Liver (tissue), 3 donors: ENCODE measurements at regions not wholly inside any gene's neighbourhood (a gene's known extent, or its start where the extent isn't known, plus 50 kb on each side); places are given as distances from the start of the nearest gene placed in this dataset.

Experiments
- FOXA1 ChIP-seq: IDR thresholded peaks from 2 replicates; pipeline ENCODE4 v1.6.1; 2016; ENCODE audit warnings: antibody characterized with exemption
- GABPA ChIP-seq, 2 donors: IDR thresholded peaks in 1 of 2; conservative IDR thresholded peaks in 1 of 2; 2 replicates each; pipeline ENCODE4 v1.6.1; 2016; ENCODE audit warnings: antibody characterized with exemption in 2 of 2, mild to moderate bottlenecking in 1 of 2, moderate library complexity in 1 of 2
- NR2F2 ChIP-seq: IDR thresholded peaks from 2 replicates; pipeline ENCODE4 v1.6.1; 2016; ENCODE audit warnings: antibody characterized with exemption
- RAD21 ChIP-seq, 2 donors: IDR thresholded peaks; 2 replicates each; pipeline ENCODE4 v1.6.1; 2016; ENCODE audit warnings: antibody characterized with exemption in 2 of 2, mild to moderate bottlenecking in 2 of 2
- TAF1 ChIP-seq: conservative IDR thresholded peaks from 2 replicates; pipeline ENCODE4 v1.6.1; 2016; ENCODE audit warnings: antibody characterized with exemption, mild to moderate bottlenecking
- YY1 ChIP-seq: IDR thresholded peaks from 2 replicates; pipeline ENCODE4 v1.6.1; 2016; ENCODE audit warnings: antibody characterized with exemption, mild to moderate bottlenecking
- TF ChIP-seq, protein P1 (sequence below): IDR thresholded peaks from 2 replicates; pipeline ENCODE4 v1.6.1; 2016; ENCODE audit warnings: antibody characterized with exemption
- TF ChIP-seq, protein P2 (sequence below): IDR thresholded peaks from 2 replicates; pipeline ENCODE4 v1.6.1; 2016; ENCODE audit warnings: antibody characterized with exemption
- TF ChIP-seq, protein P3 (sequence below): fragments of 150-350 bp; IDR thresholded peaks from 2 replicates; pipeline ENCODE4 v1.5.1; 2017; ENCODE audit warnings: improper control_type of control experiment, low read depth, low read length; ENCODE audit not compliant: missing input control
- TF ChIP-seq, protein P4 (sequence below): IDR thresholded peaks from 2 replicates; pipeline ENCODE4 v1.6.1; 2016; ENCODE audit warnings: antibody characterized with exemption, mild to moderate bottlenecking
- donor health status: healthy.
- donor health status: healthy.

DNA sequence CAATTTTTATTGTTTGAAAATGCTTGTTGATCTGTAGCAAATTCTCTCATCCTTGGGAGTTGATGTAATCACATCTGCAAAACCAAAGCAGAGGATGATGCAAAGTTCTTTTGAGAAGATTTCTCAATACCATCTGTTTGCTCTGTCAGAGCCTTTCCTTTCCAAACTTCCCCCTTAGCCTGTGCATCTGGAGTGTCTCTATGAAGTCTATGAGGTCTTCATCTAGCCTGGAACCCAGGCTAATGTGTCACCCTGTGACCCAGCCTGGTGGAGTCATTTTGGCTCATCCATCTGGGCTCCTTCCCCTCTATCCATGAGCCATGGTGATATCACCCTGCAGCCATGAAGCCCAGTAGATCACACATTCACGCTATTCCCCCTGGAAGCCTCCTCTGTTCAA is 123.2 kb upstream of the SLC7A14 start:
- TF ChIP-seq, protein P1, sequence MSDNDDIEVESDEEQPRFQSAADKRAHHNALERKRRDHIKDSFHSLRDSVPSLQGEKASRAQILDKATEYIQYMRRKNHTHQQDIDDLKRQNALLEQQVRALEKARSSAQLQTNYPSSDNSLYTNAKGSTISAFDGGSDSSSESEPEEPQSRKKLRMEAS: no peak
- TF ChIP-seq GABPA (IDR thresholded peaks at IDR 0.05 in 1 of 2, conservative IDR thresholded peaks at IDR 0.05 in 1 of 2) (no peak), NR2F2 (no peak), FOXA1 (no peak), RAD21 (IDR thresholded peaks at IDR 0.05) (no peak), TAF1 (no peak), YY1 (no peak)
- TF ChIP-seq, protein P2, sequence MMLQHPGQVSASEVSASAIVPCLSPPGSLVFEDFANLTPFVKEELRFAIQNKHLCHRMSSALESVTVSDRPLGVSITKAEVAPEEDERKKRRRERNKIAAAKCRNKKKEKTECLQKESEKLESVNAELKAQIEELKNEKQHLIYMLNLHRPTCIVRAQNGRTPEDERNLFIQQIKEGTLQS: no peak
- TF ChIP-seq, protein P3, sequence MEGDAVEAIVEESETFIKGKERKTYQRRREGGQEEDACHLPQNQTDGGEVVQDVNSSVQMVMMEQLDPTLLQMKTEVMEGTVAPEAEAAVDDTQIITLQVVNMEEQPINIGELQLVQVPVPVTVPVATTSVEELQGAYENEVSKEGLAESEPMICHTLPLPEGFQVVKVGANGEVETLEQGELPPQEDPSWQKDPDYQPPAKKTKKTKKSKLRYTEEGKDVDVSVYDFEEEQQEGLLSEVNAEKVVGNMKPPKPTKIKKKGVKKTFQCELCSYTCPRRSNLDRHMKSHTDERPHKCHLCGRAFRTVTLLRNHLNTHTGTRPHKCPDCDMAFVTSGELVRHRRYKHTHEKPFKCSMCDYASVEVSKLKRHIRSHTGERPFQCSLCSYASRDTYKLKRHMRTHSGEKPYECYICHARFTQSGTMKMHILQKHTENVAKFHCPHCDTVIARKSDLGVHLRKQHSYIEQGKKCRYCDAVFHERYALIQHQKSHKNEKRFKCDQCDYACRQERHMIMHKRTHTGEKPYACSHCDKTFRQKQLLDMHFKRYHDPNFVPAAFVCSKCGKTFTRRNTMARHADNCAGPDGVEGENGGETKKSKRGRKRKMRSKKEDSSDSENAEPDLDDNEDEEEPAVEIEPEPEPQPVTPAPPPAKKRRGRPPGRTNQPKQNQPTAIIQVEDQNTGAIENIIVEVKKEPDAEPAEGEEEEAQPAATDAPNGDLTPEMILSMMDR: no peak
- TF ChIP-seq, protein P4, sequence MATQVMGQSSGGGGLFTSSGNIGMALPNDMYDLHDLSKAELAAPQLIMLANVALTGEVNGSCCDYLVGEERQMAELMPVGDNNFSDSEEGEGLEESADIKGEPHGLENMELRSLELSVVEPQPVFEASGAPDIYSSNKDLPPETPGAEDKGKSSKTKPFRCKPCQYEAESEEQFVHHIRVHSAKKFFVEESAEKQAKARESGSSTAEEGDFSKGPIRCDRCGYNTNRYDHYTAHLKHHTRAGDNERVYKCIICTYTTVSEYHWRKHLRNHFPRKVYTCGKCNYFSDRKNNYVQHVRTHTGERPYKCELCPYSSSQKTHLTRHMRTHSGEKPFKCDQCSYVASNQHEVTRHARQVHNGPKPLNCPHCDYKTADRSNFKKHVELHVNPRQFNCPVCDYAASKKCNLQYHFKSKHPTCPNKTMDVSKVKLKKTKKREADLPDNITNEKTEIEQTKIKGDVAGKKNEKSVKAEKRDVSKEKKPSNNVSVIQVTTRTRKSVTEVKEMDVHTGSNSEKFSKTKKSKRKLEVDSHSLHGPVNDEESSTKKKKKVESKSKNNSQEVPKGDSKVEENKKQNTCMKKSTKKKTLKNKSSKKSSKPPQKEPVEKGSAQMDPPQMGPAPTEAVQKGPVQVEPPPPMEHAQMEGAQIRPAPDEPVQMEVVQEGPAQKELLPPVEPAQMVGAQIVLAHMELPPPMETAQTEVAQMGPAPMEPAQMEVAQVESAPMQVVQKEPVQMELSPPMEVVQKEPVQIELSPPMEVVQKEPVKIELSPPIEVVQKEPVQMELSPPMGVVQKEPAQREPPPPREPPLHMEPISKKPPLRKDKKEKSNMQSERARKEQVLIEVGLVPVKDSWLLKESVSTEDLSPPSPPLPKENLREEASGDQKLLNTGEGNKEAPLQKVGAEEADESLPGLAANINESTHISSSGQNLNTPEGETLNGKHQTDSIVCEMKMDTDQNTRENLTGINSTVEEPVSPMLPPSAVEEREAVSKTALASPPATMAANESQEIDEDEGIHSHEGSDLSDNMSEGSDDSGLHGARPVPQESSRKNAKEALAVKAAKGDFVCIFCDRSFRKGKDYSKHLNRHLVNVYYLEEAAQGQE: no peak
